ENCODE measurements at regions not wholly inside any gene's neighbourhood (a gene's known extent, or its start where the extent isn't known, plus 50 kb on each side); places are given as distances from the start of the nearest gene placed in this dataset.

GRCh38 chr2:62424899-62425298 lies 81.1 kb downstream of the TMEM17 start:
- TF ChIP-seq YY1 (IDR thresholded peaks at IDR 0.05; ENCODE audit: low read depth) (no peak), EP300 (IDR thresholded peaks at IDR 0.05; ENCODE audit: borderline replicate concordance) (no peak), MAX (IDR thresholded peaks at IDR 0.05) (no peak), TCF12 (IDR thresholded peaks at IDR 0.05; ENCODE audit: low read depth) (no peak), FOXM1 (IDR thresholded peaks at IDR 0.05; ENCODE audit: borderline replicate concordance, low read depth) (no peak), CREB1 (IDR thresholded peaks at IDR 0.05; ENCODE audit: low read depth) (no peak), NFIC (IDR thresholded peaks at IDR 0.05) (no peak), CEBPB (IDR thresholded peaks at IDR 0.05) (no peak), TAF1 (IDR thresholded peaks at IDR 0.05; ENCODE audit: low read depth) (no peak), REST (IDR thresholded peaks at IDR 0.05; ENCODE audit: low read depth) (no peak), RAD21 (IDR thresholded peaks at IDR 0.05; ENCODE audit: low read depth) (no peak), EGR1 (IDR thresholded peaks at IDR 0.05) (no peak)

GRCh38 chr2:62423883-62424458 lies 82.0 kb downstream of the TMEM17 start:
- TF ChIP-seq USF1 (IDR thresholded peaks at IDR 0.05): 0 out of 2 replicates have a peak, but pooled peaks have one; percentile 10
- TF ChIP-seq REST (IDR thresholded peaks at IDR 0.05; ENCODE audit: low read depth): no peak

GRCh38 chr2:62423235-62423634 lies 82.8 kb downstream of the TMEM17 start:
- TF ChIP-seq CEBPB (IDR thresholded peaks at IDR 0.05) (no peak), YY1 (IDR thresholded peaks at IDR 0.05; ENCODE audit: low read depth) (no peak), FOXM1 (IDR thresholded peaks at IDR 0.05; ENCODE audit: borderline replicate concordance, low read depth) (no peak), TEAD4 (IDR thresholded peaks at IDR 0.05) (no peak), USF1 (IDR thresholded peaks at IDR 0.05) (no peak), EP300 (IDR thresholded peaks at IDR 0.05; ENCODE audit: borderline replicate concordance) (no peak), NFIC (IDR thresholded peaks at IDR 0.05) (no peak), TAF1 (IDR thresholded peaks at IDR 0.05; ENCODE audit: low read depth) (no peak), RAD21 (IDR thresholded peaks at IDR 0.05; ENCODE audit: low read depth) (no peak; the same call in 1 of the 2 replicates), ZBTB7A (IDR thresholded peaks at IDR 0.05; ENCODE audit: low read depth) (no peak), TCF12 (IDR thresholded peaks at IDR 0.05; ENCODE audit: low read depth) (no peak), EGR1 (IDR thresholded peaks at IDR 0.05) (no peak), CREB1 (IDR thresholded peaks at IDR 0.05; ENCODE audit: low read depth) (no peak), MAX (IDR thresholded peaks at IDR 0.05) (no peak), REST (IDR thresholded peaks at IDR 0.05; ENCODE audit: low read depth) (no peak)

- TF ChIP-seq NFIC (IDR thresholded peaks at IDR 0.05) (no peak), USF1 (IDR thresholded peaks at IDR 0.05) (no peak), YY1 (IDR thresholded peaks at IDR 0.05; ENCODE audit: low read depth) (no peak), TEAD4 (IDR thresholded peaks at IDR 0.05) (no peak), ZBTB7A (IDR thresholded peaks at IDR 0.05; ENCODE audit: low read depth) (no peak), FOXM1 (IDR thresholded peaks at IDR 0.05; ENCODE audit: borderline replicate concordance, low read depth) (no peak), EGR1 (IDR thresholded peaks at IDR 0.05) (no peak), MAX (IDR thresholded peaks at IDR 0.05) (no peak), EP300 (IDR thresholded peaks at IDR 0.05; ENCODE audit: borderline replicate concordance) (no peak), TCF12 (IDR thresholded peaks at IDR 0.05; ENCODE audit: low read depth) (no peak), CEBPB (IDR thresholded peaks at IDR 0.05) (no peak), RAD21 (IDR thresholded peaks at IDR 0.05; ENCODE audit: low read depth) (no peak), TAF1 (IDR thresholded peaks at IDR 0.05; ENCODE audit: low read depth) (no peak)
Measured at GRCh38 chr2:62415518-62415917, 90.5 kb downstream of the TMEM17 start.
